Right lobe of liver (tissue), 4 donors: ENCODE measurements at regions not wholly inside any gene's neighbourhood (a gene's known extent, or its start where the extent isn't known, plus 50 kb on each side); places are given as distances from the start of the nearest gene placed in this dataset.

Source experiments
- POLR2A ChIP-seq: fragments of 450-650 bp; IDR thresholded peaks from one replicate; pipeline ENCODE4 v1.6.1; 2017; ENCODE audit warnings: antibody characterized with exemption, mild to moderate bottlenecking
- TF ChIP-seq, protein P1 (sequence below), 4 donors: fragments of 200-600 bp in 3 of 4; fragments of 450-650 bp in 1 of 4; IDR thresholded peaks; one replicate each; pipeline versions ENCODE4 v1.5.1 to v1.8.0; 2016 to 2022; ENCODE audit warnings: antibody characterized with exemption in 4 of 4, mild to moderate bottlenecking in 2 of 4
- donor health status: DM: no; HTN: no; CAD: no.
- donor health status: DM: no; HTN: no; CAD: no.
- donor health status: DM: no; HTN: yes; CAD: no.

DNA sequence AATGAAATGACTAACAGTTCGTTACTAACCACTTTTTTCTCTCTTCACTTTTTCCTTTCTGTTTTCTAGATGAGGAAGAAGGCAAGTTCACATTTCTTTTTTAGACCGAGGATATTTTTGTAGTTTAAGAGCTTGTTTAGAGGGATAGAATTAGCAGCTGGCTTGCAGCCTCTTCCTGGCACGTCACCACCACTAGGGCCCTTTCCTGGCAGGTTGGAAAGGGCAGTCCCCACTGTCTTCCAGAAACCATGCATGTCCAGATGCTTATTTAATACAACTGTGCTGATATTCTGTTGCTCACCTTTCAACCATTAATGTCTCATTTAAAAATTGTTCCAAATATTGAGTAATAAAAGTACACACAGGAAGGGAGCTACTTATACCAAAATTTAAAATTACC is 209.5 kb upstream of the PACRGL start:
- TF ChIP-seq, protein P1, sequence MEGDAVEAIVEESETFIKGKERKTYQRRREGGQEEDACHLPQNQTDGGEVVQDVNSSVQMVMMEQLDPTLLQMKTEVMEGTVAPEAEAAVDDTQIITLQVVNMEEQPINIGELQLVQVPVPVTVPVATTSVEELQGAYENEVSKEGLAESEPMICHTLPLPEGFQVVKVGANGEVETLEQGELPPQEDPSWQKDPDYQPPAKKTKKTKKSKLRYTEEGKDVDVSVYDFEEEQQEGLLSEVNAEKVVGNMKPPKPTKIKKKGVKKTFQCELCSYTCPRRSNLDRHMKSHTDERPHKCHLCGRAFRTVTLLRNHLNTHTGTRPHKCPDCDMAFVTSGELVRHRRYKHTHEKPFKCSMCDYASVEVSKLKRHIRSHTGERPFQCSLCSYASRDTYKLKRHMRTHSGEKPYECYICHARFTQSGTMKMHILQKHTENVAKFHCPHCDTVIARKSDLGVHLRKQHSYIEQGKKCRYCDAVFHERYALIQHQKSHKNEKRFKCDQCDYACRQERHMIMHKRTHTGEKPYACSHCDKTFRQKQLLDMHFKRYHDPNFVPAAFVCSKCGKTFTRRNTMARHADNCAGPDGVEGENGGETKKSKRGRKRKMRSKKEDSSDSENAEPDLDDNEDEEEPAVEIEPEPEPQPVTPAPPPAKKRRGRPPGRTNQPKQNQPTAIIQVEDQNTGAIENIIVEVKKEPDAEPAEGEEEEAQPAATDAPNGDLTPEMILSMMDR (IDR thresholded peaks at IDR 0.05), result no peak
- no peak for TF ChIP-seq POLR2A
